Mammary epithelial cell (primary cell): ENCODE measurements at regions not wholly inside any gene's neighbourhood (a gene's known extent, or its start where the extent isn't known, plus 50 kb on each side); places are given as distances from the start of the nearest gene placed in this dataset.

Experiments used
- EZH2 ChIP-seq: IDR thresholded peaks from 2 replicates; pipeline ENCODE4 v1.6.1; 2012; ENCODE audit warnings: low read length, inconsistent platforms, borderline replicate concordance
- TF ChIP-seq, protein P1 (sequence below), 2 donors: IDR thresholded peaks in 1 of 2; conservative IDR thresholded peaks in 1 of 2; 2 replicates each; pipeline ENCODE4 v1.5.1; 2011 to 2012; ENCODE audit warnings: inconsistent platforms in 2 of 2, low read length in 2 of 2, mild to moderate bottlenecking in 2 of 2, control low read depth in 1 of 2, low read depth in 1 of 2; ENCODE audit not compliant: insufficient read depth in 1 of 2; ENCODE audit errors: extremely low read depth in 1 of 2

DNA sequence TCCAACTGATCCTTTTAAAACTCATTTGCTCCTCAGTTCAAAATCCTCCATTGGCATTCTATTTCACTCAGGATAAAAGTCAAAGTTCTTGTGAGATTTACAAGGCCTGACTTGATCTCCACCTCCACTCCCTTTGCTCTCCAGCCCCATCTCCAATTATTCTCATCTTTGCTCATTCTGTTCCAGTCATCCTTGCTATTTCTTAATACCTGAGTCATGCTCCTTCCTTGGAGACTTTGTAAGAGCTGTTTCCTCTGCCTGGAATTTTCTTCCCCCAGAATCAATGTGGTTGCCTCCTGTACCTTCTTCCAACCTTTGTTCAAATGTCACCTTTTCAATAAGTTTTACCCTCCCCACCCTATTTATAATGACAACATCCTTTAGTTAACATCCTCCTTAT lies 373.5 kb downstream of the HTR1B start:
- TF ChIP-seq EZH2: no peak
- TF ChIP-seq, protein P1, sequence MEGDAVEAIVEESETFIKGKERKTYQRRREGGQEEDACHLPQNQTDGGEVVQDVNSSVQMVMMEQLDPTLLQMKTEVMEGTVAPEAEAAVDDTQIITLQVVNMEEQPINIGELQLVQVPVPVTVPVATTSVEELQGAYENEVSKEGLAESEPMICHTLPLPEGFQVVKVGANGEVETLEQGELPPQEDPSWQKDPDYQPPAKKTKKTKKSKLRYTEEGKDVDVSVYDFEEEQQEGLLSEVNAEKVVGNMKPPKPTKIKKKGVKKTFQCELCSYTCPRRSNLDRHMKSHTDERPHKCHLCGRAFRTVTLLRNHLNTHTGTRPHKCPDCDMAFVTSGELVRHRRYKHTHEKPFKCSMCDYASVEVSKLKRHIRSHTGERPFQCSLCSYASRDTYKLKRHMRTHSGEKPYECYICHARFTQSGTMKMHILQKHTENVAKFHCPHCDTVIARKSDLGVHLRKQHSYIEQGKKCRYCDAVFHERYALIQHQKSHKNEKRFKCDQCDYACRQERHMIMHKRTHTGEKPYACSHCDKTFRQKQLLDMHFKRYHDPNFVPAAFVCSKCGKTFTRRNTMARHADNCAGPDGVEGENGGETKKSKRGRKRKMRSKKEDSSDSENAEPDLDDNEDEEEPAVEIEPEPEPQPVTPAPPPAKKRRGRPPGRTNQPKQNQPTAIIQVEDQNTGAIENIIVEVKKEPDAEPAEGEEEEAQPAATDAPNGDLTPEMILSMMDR (conservative IDR thresholded peaks at IDR 0.05 in 1 of 2, IDR thresholded peaks at IDR 0.05 in 1 of 2; ENCODE audit: extremely low read depth in 1 of 2, insufficient read depth in 1 of 2, low read depth in 1 of 2, low read length in 2 of 2): no peak
